ENCODE measurements at regions not wholly inside any gene's neighbourhood (a gene's known extent, or its start where the extent isn't known, plus 50 kb on each side); places are given as distances from the start of the nearest gene placed in this dataset.

DNA sequence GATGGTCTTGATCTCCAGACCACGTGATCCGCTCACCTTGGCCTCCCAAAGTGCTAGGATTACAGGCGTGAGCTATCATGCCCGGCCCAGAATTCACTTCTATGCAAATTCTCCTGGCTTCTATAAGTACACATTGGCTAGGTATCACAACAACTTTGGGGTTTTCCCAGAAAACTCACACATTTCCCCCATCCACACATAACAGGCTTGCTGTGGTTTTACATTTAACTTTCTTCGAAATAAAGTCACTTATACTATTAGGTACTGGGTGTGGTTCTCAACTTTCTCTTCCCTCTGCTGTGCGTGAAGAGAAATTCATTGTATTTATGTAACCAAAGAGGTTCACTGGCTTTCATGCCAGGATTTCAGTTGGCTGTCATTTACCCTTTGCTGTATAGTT, 439.4 kb upstream of the CWC22 start:
- TF ChIP-seq POLR2A (IDR thresholded peaks at IDR 0.05; ENCODE audit: low read depth, low read length) (no peak), POLR2AphosphoS5 (IDR thresholded peaks at IDR 0.05; ENCODE audit: low read depth, low read length) (no peak), TAF1 (IDR thresholded peaks at IDR 0.05; ENCODE audit: low read depth, low read length) (no peak), SPI1 (IDR thresholded peaks at IDR 0.05; ENCODE audit: low read depth, low read length) (no peak), POU2F2 (IDR thresholded peaks at IDR 0.05; ENCODE audit: low read depth, low read length) (no peak), PAX5 (IDR thresholded peaks at IDR 0.05; ENCODE audit: insufficient read depth, low read length, severe bottlenecking) (no peak)
